ENCODE measurements at regions not wholly inside any gene's neighbourhood (a gene's known extent, or its start where the extent isn't known, plus 50 kb on each side); places are given as distances from the start of the nearest gene placed in this dataset.

DNA sequence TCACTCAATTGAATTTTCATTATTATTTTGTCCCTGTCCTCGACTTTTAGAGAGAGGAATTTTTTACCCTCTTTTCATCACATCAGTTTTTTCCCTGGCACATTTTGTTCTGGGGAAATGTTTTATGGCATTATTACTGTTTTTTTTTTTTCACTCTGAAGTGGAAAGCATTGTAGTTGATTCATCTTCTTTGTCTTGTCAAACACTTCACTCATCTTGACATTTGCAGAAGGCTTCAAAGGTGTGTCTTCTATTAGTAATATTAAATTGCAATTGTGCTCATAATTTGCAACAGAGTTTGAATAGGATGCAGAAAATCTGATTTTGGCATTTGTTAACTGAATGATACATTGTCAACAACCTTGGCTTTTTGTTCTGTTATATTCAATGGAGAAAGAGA lies 545.4 kb upstream of the ARX start:
- Mint-ChIP-seq H3K27me3 (ENCODE audit: unreplicated experiment) (no peaks in the 10 kb centered on the region), H3K4me3 (ENCODE audit: unreplicated experiment) (no peak overlapping the region), H3K9me3 (ENCODE audit: unreplicated experiment) (no peaks in the 10 kb centered on the region), H3K27ac (ENCODE audit: unreplicated experiment) (no peak overlapping the region), H3K4me1 (ENCODE audit: low read depth, unreplicated experiment) (no peaks in the 10 kb centered on the region), H3K36me3 (ENCODE audit: unreplicated experiment) (no peaks in the 10 kb centered on the region)
- TF ChIP-seq, protein P1, sequence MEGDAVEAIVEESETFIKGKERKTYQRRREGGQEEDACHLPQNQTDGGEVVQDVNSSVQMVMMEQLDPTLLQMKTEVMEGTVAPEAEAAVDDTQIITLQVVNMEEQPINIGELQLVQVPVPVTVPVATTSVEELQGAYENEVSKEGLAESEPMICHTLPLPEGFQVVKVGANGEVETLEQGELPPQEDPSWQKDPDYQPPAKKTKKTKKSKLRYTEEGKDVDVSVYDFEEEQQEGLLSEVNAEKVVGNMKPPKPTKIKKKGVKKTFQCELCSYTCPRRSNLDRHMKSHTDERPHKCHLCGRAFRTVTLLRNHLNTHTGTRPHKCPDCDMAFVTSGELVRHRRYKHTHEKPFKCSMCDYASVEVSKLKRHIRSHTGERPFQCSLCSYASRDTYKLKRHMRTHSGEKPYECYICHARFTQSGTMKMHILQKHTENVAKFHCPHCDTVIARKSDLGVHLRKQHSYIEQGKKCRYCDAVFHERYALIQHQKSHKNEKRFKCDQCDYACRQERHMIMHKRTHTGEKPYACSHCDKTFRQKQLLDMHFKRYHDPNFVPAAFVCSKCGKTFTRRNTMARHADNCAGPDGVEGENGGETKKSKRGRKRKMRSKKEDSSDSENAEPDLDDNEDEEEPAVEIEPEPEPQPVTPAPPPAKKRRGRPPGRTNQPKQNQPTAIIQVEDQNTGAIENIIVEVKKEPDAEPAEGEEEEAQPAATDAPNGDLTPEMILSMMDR (IDR thresholded peaks at IDR 0.05; ENCODE audit: partially characterized antibody, unreplicated experiment), result no peak
- no peak for DNase-seq

DNA sequence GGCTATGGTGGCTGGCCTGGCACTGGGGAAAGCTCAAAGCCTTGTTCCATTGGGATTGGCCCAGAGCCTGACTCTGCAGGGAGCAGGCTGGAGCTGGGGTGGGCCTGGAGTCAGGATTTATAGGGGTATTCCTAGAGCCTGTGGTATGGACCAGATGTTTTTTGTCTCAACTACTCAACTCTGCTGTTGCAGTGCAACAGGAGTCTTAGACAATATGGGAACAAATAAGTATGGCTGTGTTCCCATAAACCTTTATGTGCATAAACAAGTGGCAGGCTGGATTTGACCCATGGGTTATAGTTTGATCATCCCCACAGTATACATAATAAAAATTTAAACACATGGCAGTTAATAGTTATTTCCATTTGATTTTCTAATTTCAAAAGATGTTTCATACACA lies 557.9 kb upstream of the ARX start:
- TF ChIP-seq, protein P1 (IDR thresholded peaks at IDR 0.05; ENCODE audit: partially characterized antibody, unreplicated experiment), result no peak
- H3K4me3 Mint-ChIP-seq (ENCODE audit: unreplicated experiment), result no peak overlapping the region
- H3K4me1 Mint-ChIP-seq (ENCODE audit: low read depth, unreplicated experiment), result no peaks in the 10 kb centered on the region
- no peaks in the 10 kb centered on the region for H3K36me3 Mint-ChIP-seq (ENCODE audit: unreplicated experiment)
- DNase-seq, result no peak
- no peaks in the 10 kb centered on the region for H3K9me3 Mint-ChIP-seq (ENCODE audit: unreplicated experiment)
- no peaks in the 10 kb centered on the region for H3K27me3 Mint-ChIP-seq (ENCODE audit: unreplicated experiment)
- H3K27ac Mint-ChIP-seq (ENCODE audit: unreplicated experiment), result no peak overlapping the region

DNA sequence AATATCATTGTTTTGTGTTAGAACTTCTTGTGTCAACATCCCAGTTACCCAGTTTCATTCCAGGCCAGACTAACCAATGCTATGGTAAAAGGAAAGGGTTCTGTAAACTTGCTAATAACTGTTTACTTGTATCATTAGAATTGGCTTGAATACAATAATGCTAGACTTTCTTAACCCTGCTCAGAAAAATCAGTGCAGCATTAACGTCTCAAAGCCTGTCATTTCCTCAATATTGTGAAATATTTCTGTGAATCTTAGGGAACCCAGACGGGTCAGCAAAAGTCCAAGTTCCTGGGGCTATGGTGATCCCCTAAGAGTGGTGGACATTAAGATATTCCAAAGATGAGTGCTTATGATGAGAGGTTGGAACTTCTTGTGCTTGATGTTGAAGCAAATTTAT lies 541.2 kb upstream of the MAGEB18 start:
- Mint-ChIP-seq H3K27ac (ENCODE audit: unreplicated experiment) (no peak overlapping the region), H3K4me1 (ENCODE audit: low read depth, unreplicated experiment) (no peaks in the 10 kb centered on the region), H3K36me3 (ENCODE audit: unreplicated experiment) (no peaks in the 10 kb centered on the region), H3K4me3 (ENCODE audit: unreplicated experiment) (no peak overlapping the region), H3K9me3 (ENCODE audit: unreplicated experiment) (no peaks in the 10 kb centered on the region), H3K27me3 (ENCODE audit: unreplicated experiment) (peaks cover 2% of the 10 kb centered on the region)
- no peak for DNase-seq
- TF ChIP-seq, protein P1 (IDR thresholded peaks at IDR 0.05; ENCODE audit: partially characterized antibody, unreplicated experiment), result no peak

DNA sequence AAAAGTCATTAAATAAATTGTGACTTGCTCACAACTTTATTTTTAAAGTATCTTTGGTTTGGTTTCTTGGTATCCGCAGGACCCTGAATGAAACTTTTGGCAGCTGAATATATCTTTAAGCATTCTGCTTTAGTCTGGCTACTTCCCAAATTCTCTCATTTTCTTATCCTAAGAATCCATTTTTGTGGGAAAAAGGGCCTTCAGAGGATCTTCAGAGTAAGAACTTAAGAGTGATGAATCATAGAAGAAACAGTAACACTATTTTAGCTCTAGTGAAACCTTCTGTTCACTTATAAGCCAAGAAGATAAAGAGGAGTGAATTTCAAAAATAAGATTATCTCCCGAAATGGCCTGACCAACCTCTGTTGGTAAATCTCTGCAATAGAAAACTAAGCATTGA lies 540.6 kb upstream of the MAGEB18 start:
- Mint-ChIP-seq H3K27me3 (ENCODE audit: unreplicated experiment) (peaks cover 2% of the 10 kb centered on the region), H3K4me1 (ENCODE audit: low read depth, unreplicated experiment) (no peaks in the 10 kb centered on the region), H3K4me3 (ENCODE audit: unreplicated experiment) (no peak overlapping the region), H3K9me3 (ENCODE audit: unreplicated experiment) (no peaks in the 10 kb centered on the region), H3K27ac (ENCODE audit: unreplicated experiment) (no peak overlapping the region), H3K36me3 (ENCODE audit: unreplicated experiment) (no peaks in the 10 kb centered on the region)
- no peak for DNase-seq
- TF ChIP-seq, protein P1 (IDR thresholded peaks at IDR 0.05; ENCODE audit: partially characterized antibody, unreplicated experiment), result no peak

DNA sequence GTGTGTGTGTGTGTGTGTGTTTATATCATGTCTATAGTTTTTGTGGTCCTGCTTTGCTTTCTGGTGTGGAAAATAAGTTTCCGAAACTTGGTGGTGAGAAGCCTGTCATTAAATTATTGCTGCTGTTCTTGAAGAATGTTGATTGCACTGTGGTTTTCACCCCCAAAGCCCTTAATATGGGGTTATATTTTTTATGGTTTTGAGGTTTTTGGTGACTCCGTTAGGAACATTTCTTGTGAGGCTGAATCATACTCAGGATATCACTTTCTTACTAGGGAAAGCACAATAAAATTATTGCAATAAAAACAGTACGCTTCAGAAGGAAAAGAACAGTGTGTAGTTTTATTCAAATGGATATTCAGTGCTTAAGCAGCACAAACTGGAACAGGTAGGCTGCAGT lies 539.1 kb upstream of the MAGEB18 start:
- TF ChIP-seq, protein P1 (IDR thresholded peaks at IDR 0.05; ENCODE audit: partially characterized antibody, unreplicated experiment), result no peak
- Mint-ChIP-seq H3K36me3 (ENCODE audit: unreplicated experiment) (no peaks in the 10 kb centered on the region), H3K4me3 (ENCODE audit: unreplicated experiment) (no peak overlapping the region), H3K27me3 (ENCODE audit: unreplicated experiment) (peaks cover 2% of the 10 kb centered on the region), H3K9me3 (ENCODE audit: unreplicated experiment) (no peaks in the 10 kb centered on the region), H3K27ac (ENCODE audit: unreplicated experiment) (no peak overlapping the region), H3K4me1 (ENCODE audit: low read depth, unreplicated experiment) (no peaks in the 10 kb centered on the region)
- DNase-seq, result no peak
